Endothelial cell of umbilical vein (primary cell): ENCODE measurements at regions not wholly inside any gene's neighbourhood (a gene's known extent, or its start where the extent isn't known, plus 50 kb on each side); places are given as distances from the start of the nearest gene placed in this dataset.

Experiments
- BruUV-seq: library from RNA; stranded (reverse); fragments of 400-500 nt; replicated peaks from 2 replicates; lab custom pipeline; 2021; lab: Mats Ljungman, UMichigan
- CTCF ChIA-PET: fragments of 300-600, 350-600 bp; sonication (Branson Sonifier 250); formaldehyde crosslinking; loops from one replicate; lab custom pipeline; 2021; ENCODE audit warnings: antibody characterized with exemption, inconsistent platforms; lab: Charles Lee
- POLR2A ChIA-PET: fragments of 300-600, 350-600 bp; sonication (Branson Sonifier 250); formaldehyde crosslinking; loops from one replicate; lab custom pipeline; 2021; ENCODE audit warnings: antibody characterized with exemption, inconsistent platforms; lab: Charles Lee
- DNase-seq: peaks from one replicate; pipeline ENCODE4 v3.0.0-alpha.2; 2011; ENCODE audit warnings: low read depth, low spot score
- FAIRE-seq: peaks from 2 replicates; lab custom pipeline; 2011; peaks lifted over from hg19 to GRCh38; lab: Jason Lieb, UNC
- H2AFZ ChIP-seq: 2 replicates; pipeline ENCODE4 v1.6.0; 2012; ENCODE audit warnings: low read depth, low read length, control low read depth, inconsistent platforms
- H3K27ac ChIP-seq: 2 replicates; pipeline ENCODE4 v1.5.1; 2011; ENCODE audit warnings: low read depth, mild to moderate bottlenecking, control low read depth, low read length, moderate library complexity; ENCODE audit not compliant: insufficient read depth
- H3K27me3 ChIP-seq, 2 experiments: 2 replicates each; pipeline versions ENCODE4 v1.6.0 to v1.6.1; 2011; ENCODE audit warnings: low read length in 2 of 2, mixed read lengths in 1 of 2; ENCODE audit not compliant: control insufficient read depth in 2 of 2, insufficient read depth in 2 of 2
- H3K36me3 ChIP-seq, 2 experiments: 2 replicates in 1 of 2; 3 replicates in 1 of 2; pipeline ENCODE4 v1.5.1; 2011; ENCODE audit warnings: low read length in 2 of 2, mild to moderate bottlenecking in 1 of 2, moderate library complexity in 1 of 2; ENCODE audit not compliant: control insufficient read depth in 2 of 2, insufficient read depth in 2 of 2; ENCODE audit errors: extremely low read depth in 1 of 2
- H3K4me1 ChIP-seq: 3 replicates; pipeline ENCODE4 v1.5.1; 2011; ENCODE audit warnings: mild to moderate bottlenecking, low read length; ENCODE audit not compliant: control insufficient read depth, insufficient read depth; ENCODE audit errors: extremely low read depth
- H3K4me2 ChIP-seq: 2 replicates; pipeline ENCODE4 v1.6.1; 2011; ENCODE audit warnings: low read length, control low read depth, mixed read lengths; ENCODE audit not compliant: insufficient read depth
- H3K4me3 ChIP-seq, 3 experiments: fragments of 200-600 bp in 1 of 3; sonication (generic), shearing (Covaris generic) in 1 of 3; replicated peaks in 1 of 3; 2 replicates each; pipeline ENCODE4 v1.5.1; 2011 to 2016; ENCODE audit warnings: control low read depth in 3 of 3, low read length in 3 of 3, mild to moderate bottlenecking in 2 of 3, inconsistent platforms in 1 of 3, low read depth in 1 of 3, moderate library complexity in 1 of 3; ENCODE audit not compliant: insufficient read depth in 1 of 3
- H3K79me2 ChIP-seq: 2 replicates; pipeline ENCODE4 v1.6.0; 2012; ENCODE audit warnings: low read length, inconsistent platforms; ENCODE audit not compliant: control insufficient read depth, insufficient read depth
- H3K9ac ChIP-seq: replicated peaks from 2 replicates; pipeline ENCODE3; 2011; ENCODE audit warnings: low read length, control low read depth; ENCODE audit not compliant: insufficient read depth; ENCODE audit errors: extremely low read depth
- H3K9me1 ChIP-seq: replicated peaks from 3 replicates; pipeline ENCODE4 v1.6.0; 2011; ENCODE audit warnings: mild to moderate bottlenecking, low read length; ENCODE audit not compliant: control insufficient read depth, insufficient read depth; ENCODE audit errors: extremely low read depth
- H3K9me3 ChIP-seq: replicated peaks from 2 replicates; pipeline ENCODE4 v1.5.1; 2012; ENCODE audit warnings: low read length, inconsistent platforms; ENCODE audit not compliant: control insufficient read depth, insufficient read depth
- H4K20me1 ChIP-seq: replicated peaks from 2 replicates; pipeline ENCODE3; 2011; ENCODE audit warnings: mild to moderate bottlenecking, low read length; ENCODE audit not compliant: control insufficient read depth, insufficient read depth; ENCODE audit errors: extremely low read depth
- CTCF ChIP-seq, 2 donors: IDR thresholded peaks; 1 replicate in 1 of 2; 2 replicates in 1 of 2; pipeline ENCODE4 v1.5.1; 2011; ENCODE audit warnings: low read length in 2 of 2, mild to moderate bottlenecking in 2 of 2, moderate library complexity in 2 of 2, control low read depth in 1 of 2, inconsistent platforms in 1 of 2, low read depth in 1 of 2; ENCODE audit not compliant: insufficient read depth in 1 of 2; ENCODE audit errors: extremely low read depth in 1 of 2
- EZH2 ChIP-seq: IDR thresholded peaks from 2 replicates; pipeline ENCODE4 v1.6.1; 2012; ENCODE audit warnings: borderline replicate concordance, low read depth, mild to moderate bottlenecking, moderate library complexity, low read length, inconsistent platforms; ENCODE audit not compliant: severe bottlenecking
- FOS ChIP-seq: IDR thresholded peaks from 2 replicates; pipeline ENCODE4 v1.6.1; 2011; ENCODE audit warnings: mild to moderate bottlenecking, low read length, moderate library complexity, borderline replicate concordance; ENCODE audit not compliant: insufficient read depth
- GATA2 ChIP-seq: IDR thresholded peaks from 2 replicates; pipeline ENCODE4 v1.7.0; 2011; ENCODE audit warnings: low read depth, mild to moderate bottlenecking, moderate library complexity, mixed read lengths, low read length; ENCODE audit not compliant: insufficient read length, insufficient read depth
- JUN ChIP-seq: IDR thresholded peaks from 2 replicates; pipeline ENCODE4 v1.6.1; 2011; ENCODE audit warnings: borderline replicate concordance, low read depth; ENCODE audit not compliant: insufficient read length, insufficient read depth
- MAX ChIP-seq: IDR thresholded peaks from 2 replicates; pipeline ENCODE4 v1.6.1; 2011; ENCODE audit not compliant: insufficient read depth, insufficient read length
- MYC ChIP-seq: IDR thresholded peaks from one replicate; pipeline ENCODE4 v1.6.1; 2011; ENCODE audit warnings: mild to moderate bottlenecking, low read depth, low read length
- POLR2A ChIP-seq: IDR thresholded peaks from 2 replicates; pipeline ENCODE4 v1.6.1; 2012; ENCODE audit warnings: low read depth, mild to moderate bottlenecking, control low read depth, low read length
- POLR2AphosphoS5 ChIP-seq: IDR thresholded peaks from 2 replicates; pipeline ENCODE4 v1.6.1; 2012; ENCODE audit warnings: low read depth, mild to moderate bottlenecking, control low read depth, low read length, moderate library complexity; ENCODE audit not compliant: insufficient read depth
- dilution Hi-C: fragments of 300-500 bp; cut with MboI; formaldehyde crosslinking; loops from one replicate; pipeline ENCODE4 v1.15.0; 2019; ENCODE audit warnings: low sequenced_read_pairs; ENCODE audit not compliant: extremely low pct_ligation_motif_present
- intact Hi-C: fragments of 100-400 bp; cut with micrococcal nuclease; formaldehyde crosslinking; loops from one replicate; pipeline ENCODE4 v1.10.0; 2022

- no peak overlapping the region for H3K27ac ChIP-seq
- no peaks in the 10 kb centered on the region for H4K20me1 ChIP-seq
- FAIRE-seq (no peak), DNase-seq (no peak)
- no peak overlapping the region for H3K4me3 ChIP-seq
- no peaks in the 10 kb centered on the region for H3K27me3 ChIP-seq
- H3K9me1 ChIP-seq, result no peaks in the 10 kb centered on the region
- CTCF ChIA-PET, result no interaction called here
- TF ChIP-seq MAX (no peak), POLR2AphosphoS5 (no peak), CTCF (IDR thresholded peaks at IDR 0.05; ENCODE audit: extremely low read depth in 1 of 2, insufficient read depth in 1 of 2, low read depth in 1 of 2, low read length in 2 of 2) (no peak), POLR2A (no peak), FOS (no peak), JUN (no peak), MYC (no peak), EZH2 (no peak), GATA2 (no peak)
- POLR2A ChIA-PET, result no interaction called here
- dilution Hi-C loops, result no loop called here
- H3K36me3 ChIP-seq, result no peaks in the 10 kb centered on the region
- no peaks in the 10 kb centered on the region for H3K79me2 ChIP-seq
- H2AFZ ChIP-seq, result no peak overlapping the region
- no TSS peak for BruUV-seq
- no peaks in the 10 kb centered on the region for H3K9me3 ChIP-seq
- no peak overlapping the region for H3K9ac ChIP-seq
- H3K4me2 ChIP-seq, result no peak overlapping the region
- intact Hi-C loops, result no loop called here
- peaks cover 10% of the 10 kb centered on the region for H3K4me1 ChIP-seq
Observed at GRCh38 chr12:91922674-91923073, 223.0 kb downstream of the BTG1 start.
